Hematopoietic multipotent progenitor cell treated with erythropoietin and hydrocortisone succinate and interleukin-3 and kit ligand, for 8 days (in vitro differentiated cells): ENCODE measurements at regions not wholly inside any gene's neighbourhood (a gene's known extent, or its start where the extent isn't known, plus 50 kb on each side); places are given as distances from the start of the nearest gene placed in this dataset.

Experiments
- DNase-seq: peaks from one replicate; pipeline ENCODE4 v3.0.0-alpha.2; 2015

GRCh38 chr4:26260571-26260970 is 60.2 kb upstream of the RBPJ start:
- no peak for DNase-seq

GRCh38 chr4:26261405-26261804 is 59.4 kb upstream of the RBPJ start:
- no peak for DNase-seq

- DNase-seq = no peak
Measured at GRCh38 chr4:26263165-26263564, 57.6 kb upstream of the RBPJ start.

GRCh38 chr4:26264109-26264508 is 56.7 kb upstream of the RBPJ start:
- DNase-seq = no peak

GRCh38 chr4:26267087-26267486 is 53.7 kb upstream of the RBPJ start:
- DNase-seq = no peak

- DNase-seq = no peak
Measured at GRCh38 chr4:26268246-26268645, 52.6 kb upstream of the RBPJ start.

- DNase-seq = no peak
Measured at GRCh38 chr4:26269038-26269437, 51.8 kb upstream of the RBPJ start.
